OCI-LY1 (cell line): ENCODE measurements at regions not wholly inside any gene's neighbourhood (a gene's known extent, or its start where the extent isn't known, plus 50 kb on each side); places are given as distances from the start of the nearest gene placed in this dataset.

Experiments
- H2AFZ ChIP-seq: fragments of 200-600 bp; sonication (generic), shearing (Covaris generic); 2 replicates; pipeline ENCODE4 v1.6.0; 2014; ENCODE audit warnings: antibody characterized with exemption, mild to moderate bottlenecking, low read length
- H3F3A ChIP-seq: fragments of 200-600 bp; sonication (generic), shearing (Covaris generic); 2 replicates; pipeline ENCODE4 v1.6.0; 2014; ENCODE audit warnings: mild to moderate bottlenecking, antibody characterized with exemption, low read length, moderate library complexity; ENCODE audit not compliant: insufficient read depth
- H3K27ac ChIP-seq: fragments of 200-600 bp; sonication (generic); 2 replicates; pipeline ENCODE4 v1.5.1; 2014; ENCODE audit warnings: low read length, mixed run types, mild to moderate bottlenecking, low read depth; ENCODE audit not compliant: poor library complexity, severe bottlenecking
- H3K27me3 ChIP-seq: fragments of 200-600 bp; sonication (generic); 2 replicates; pipeline ENCODE4 v1.6.0; 2014; ENCODE audit warnings: antibody characterized with exemption, mild to moderate bottlenecking, low read length, moderate library complexity; ENCODE audit not compliant: insufficient read depth
- H3K36me3 ChIP-seq: fragments of 200-600 bp; sonication (generic); 2 replicates; pipeline ENCODE4 v1.6.1; 2014; ENCODE audit warnings: mild to moderate bottlenecking, antibody characterized with exemption, low read length, moderate library complexity, mixed read lengths; ENCODE audit not compliant: insufficient read depth
- H3K4me1 ChIP-seq: fragments of 200-600 bp; sonication (generic); 2 replicates; pipeline ENCODE4 v1.5.1; 2014; ENCODE audit warnings: mild to moderate bottlenecking, low read length, moderate library complexity; ENCODE audit not compliant: insufficient read depth, severe bottlenecking
- H3K4me2 ChIP-seq: fragments of 200-600 bp; sonication (generic), shearing (Covaris generic); 2 replicates; pipeline ENCODE4 v1.6.1; 2014; ENCODE audit warnings: low read length
- H3K4me3 ChIP-seq: fragments of 200-600 bp; sonication (generic); 2 replicates; pipeline ENCODE4 v1.5.1; 2014; ENCODE audit warnings: low read length, low read depth, mild to moderate bottlenecking, mixed read lengths; ENCODE audit not compliant: poor library complexity, severe bottlenecking
- H3K79me2 ChIP-seq: fragments of 200-600 bp; shearing (Covaris generic); 2 replicates; pipeline ENCODE4 v1.6.1; 2016; ENCODE audit warnings: mixed run types, low read length, mixed read lengths; ENCODE audit not compliant: insufficient read depth
- H3K9ac ChIP-seq: fragments of 200-600 bp; sonication (generic), shearing (Covaris generic); 2 replicates; pipeline ENCODE4 v1.6.1; 2014; ENCODE audit warnings: mild to moderate bottlenecking, low read length, mixed read lengths
- H3K9me2 ChIP-seq: fragments of 200-600 bp; sonication (generic), shearing (Covaris generic); 2 replicates; pipeline ENCODE4 v1.6.1; 2014; ENCODE audit warnings: low read depth, mild to moderate bottlenecking, low read length, mixed read lengths
- H3K9me3 ChIP-seq: fragments of 200-600 bp; shearing (Covaris generic); 2 replicates; pipeline ENCODE4 v1.6.1; 2014; ENCODE audit warnings: low read length, mixed read lengths
- H4K20me1 ChIP-seq: fragments of 200-600 bp; sonication (generic), shearing (Covaris generic); 2 replicates; pipeline ENCODE4 v1.6.0; 2016; ENCODE audit warnings: mild to moderate bottlenecking, low read length; ENCODE audit not compliant: insufficient read depth
- EZH2 ChIP-seq: fragments of 200-600 bp; sonication (generic), shearing (Covaris generic); IDR thresholded peaks from 2 replicates; pipeline ENCODE4 v1.8.0; 2017; ENCODE audit warnings: borderline replicate concordance, mixed run types, mild to moderate bottlenecking, antibody characterized with exemption, low read length, moderate library complexity, mixed read lengths
- TF ChIP-seq, protein P1 (sequence below): fragments of 200-600 bp; sonication (generic), shearing (Covaris generic); IDR thresholded peaks from 2 replicates; pipeline ENCODE4 v1.5.1; 2017; ENCODE audit warnings: mild to moderate bottlenecking, antibody characterized with exemption, low read length, moderate library complexity, mixed read lengths

DNA sequence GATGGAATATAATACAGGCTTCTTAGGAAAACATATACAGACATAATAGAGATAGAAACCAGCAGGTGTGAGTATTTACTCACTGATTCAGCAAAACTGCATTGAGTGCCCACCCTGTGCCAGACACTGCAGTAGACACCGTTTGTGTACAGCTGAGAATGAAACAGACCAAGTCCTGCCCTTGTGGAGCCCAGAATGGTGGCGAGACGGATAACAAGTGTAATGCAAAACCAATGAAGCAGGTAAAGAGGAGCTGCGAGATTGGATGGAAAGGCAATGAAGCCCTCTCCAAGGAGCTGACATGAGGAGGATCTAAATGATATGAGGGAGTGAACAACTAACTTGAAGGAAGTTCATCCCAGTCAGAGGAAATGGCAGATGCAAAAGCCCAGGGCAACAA lies 256.4 kb downstream of the MEX3B start:
- no peaks in the 10 kb centered on the region for H3K79me2 ChIP-seq

GRCh38 chr15:81786776-81787175 lies 259.0 kb downstream of the MEX3B start:
- no peaks in the 10 kb centered on the region for H3F3A ChIP-seq
- no peaks in the 10 kb centered on the region for H3K36me3 ChIP-seq
- no peak overlapping the region for H3K27ac ChIP-seq
- no peaks in the 10 kb centered on the region for H3K9me3 ChIP-seq
- no peak overlapping the region for H3K4me3 ChIP-seq
- no peak for TF ChIP-seq EZH2
- TF ChIP-seq, protein P1, sequence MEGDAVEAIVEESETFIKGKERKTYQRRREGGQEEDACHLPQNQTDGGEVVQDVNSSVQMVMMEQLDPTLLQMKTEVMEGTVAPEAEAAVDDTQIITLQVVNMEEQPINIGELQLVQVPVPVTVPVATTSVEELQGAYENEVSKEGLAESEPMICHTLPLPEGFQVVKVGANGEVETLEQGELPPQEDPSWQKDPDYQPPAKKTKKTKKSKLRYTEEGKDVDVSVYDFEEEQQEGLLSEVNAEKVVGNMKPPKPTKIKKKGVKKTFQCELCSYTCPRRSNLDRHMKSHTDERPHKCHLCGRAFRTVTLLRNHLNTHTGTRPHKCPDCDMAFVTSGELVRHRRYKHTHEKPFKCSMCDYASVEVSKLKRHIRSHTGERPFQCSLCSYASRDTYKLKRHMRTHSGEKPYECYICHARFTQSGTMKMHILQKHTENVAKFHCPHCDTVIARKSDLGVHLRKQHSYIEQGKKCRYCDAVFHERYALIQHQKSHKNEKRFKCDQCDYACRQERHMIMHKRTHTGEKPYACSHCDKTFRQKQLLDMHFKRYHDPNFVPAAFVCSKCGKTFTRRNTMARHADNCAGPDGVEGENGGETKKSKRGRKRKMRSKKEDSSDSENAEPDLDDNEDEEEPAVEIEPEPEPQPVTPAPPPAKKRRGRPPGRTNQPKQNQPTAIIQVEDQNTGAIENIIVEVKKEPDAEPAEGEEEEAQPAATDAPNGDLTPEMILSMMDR, result no peak
- no peaks in the 10 kb centered on the region for H4K20me1 ChIP-seq
- H3K79me2 ChIP-seq, result no peaks in the 10 kb centered on the region
- H3K4me1 ChIP-seq, result no peaks in the 10 kb centered on the region
- H3K27me3 ChIP-seq, result no peaks in the 10 kb centered on the region
- H3K4me2 ChIP-seq, result no peak overlapping the region
- no peak overlapping the region for H2AFZ ChIP-seq
- no peaks in the 10 kb centered on the region for H3K9me2 ChIP-seq
- H3K9ac ChIP-seq, result no peak overlapping the region

More for the DNA sequence above, 256.4 kb downstream of the MEX3B start:
- TF ChIP-seq, protein P1, result no peak
- no peak for TF ChIP-seq EZH2
- H4K20me1 ChIP-seq, result no peaks in the 10 kb centered on the region
- no peak overlapping the region for H3K4me3 ChIP-seq
- no peaks in the 10 kb centered on the region for H3K9me3 ChIP-seq
- no peak overlapping the region for H3K27ac ChIP-seq
- no peak overlapping the region for H2AFZ ChIP-seq
- no peaks in the 10 kb centered on the region for H3K4me1 ChIP-seq
- H3K4me2 ChIP-seq, result no peak overlapping the region
- H3K27me3 ChIP-seq, result no peaks in the 10 kb centered on the region
- H3K9me2 ChIP-seq, result no peaks in the 10 kb centered on the region
- H3F3A ChIP-seq, result no peaks in the 10 kb centered on the region
- H3K9ac ChIP-seq, result no peak overlapping the region
- no peaks in the 10 kb centered on the region for H3K36me3 ChIP-seq

DNA sequence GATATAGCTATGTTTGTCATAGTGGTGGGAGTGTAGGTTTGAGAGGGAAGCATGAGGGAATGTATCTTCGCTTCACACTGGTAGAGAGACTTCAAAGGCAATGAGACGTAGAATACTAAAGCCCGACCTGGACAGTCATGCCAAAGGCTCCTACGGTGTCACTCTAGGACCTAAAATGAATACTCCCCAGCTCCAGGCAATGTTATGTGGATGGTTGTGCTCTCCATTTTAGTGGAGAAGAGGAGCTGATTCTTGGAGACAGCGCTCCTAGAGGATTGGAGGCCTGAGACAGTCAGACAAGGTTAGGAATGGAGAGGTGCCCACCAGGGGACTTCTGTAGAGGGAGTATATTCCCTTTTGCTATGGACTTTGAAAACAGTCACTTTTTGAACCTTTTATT lies 260.1 kb downstream of the MEX3B start:
- no peak for TF ChIP-seq EZH2
- Histone ChIP-seq H3K27me3 (no peaks in the 10 kb centered on the region), H3K27ac (no peak overlapping the region), H3F3A (no peaks in the 10 kb centered on the region), H4K20me1 (no peaks in the 10 kb centered on the region), H3K4me2 (no peak overlapping the region), H3K9me3 (no peaks in the 10 kb centered on the region), H3K9me2 (no peaks in the 10 kb centered on the region), H2AFZ (no peak overlapping the region), H3K36me3 (no peaks in the 10 kb centered on the region), H3K79me2 (no peaks in the 10 kb centered on the region), H3K4me1 (no peaks in the 10 kb centered on the region), H3K9ac (no peak overlapping the region), H3K4me3 (no peak overlapping the region)

DNA sequence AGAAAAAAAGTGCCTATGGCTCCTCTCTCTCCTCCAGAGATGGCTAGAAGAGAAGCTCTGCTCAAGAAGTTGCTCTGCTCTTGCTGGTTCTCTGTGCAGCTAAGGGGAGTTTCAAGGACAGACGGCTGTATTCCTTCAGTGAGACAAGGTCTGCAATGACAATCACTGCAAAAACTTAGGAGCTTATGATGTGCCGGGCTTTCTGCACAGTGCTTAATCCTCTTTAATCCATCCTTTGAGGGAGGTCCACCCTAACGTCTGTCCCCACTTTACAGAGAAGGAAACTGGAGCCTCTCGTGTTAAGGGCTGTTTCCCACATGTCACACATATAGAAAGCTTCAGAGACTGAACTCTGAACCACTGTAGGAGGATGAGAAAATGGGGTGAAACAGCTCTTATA lies 260.6 kb downstream of the MEX3B start:
- H3K4me1 ChIP-seq, result no peaks in the 10 kb centered on the region
- no peak overlapping the region for H3K4me2 ChIP-seq
- H4K20me1 ChIP-seq, result no peaks in the 10 kb centered on the region
- no peaks in the 10 kb centered on the region for H3K36me3 ChIP-seq
- H2AFZ ChIP-seq, result no peak overlapping the region
- TF ChIP-seq, protein P1, result no peak
- no peak for TF ChIP-seq EZH2
- no peaks in the 10 kb centered on the region for H3F3A ChIP-seq
- H3K79me2 ChIP-seq, result no peaks in the 10 kb centered on the region
- H3K27ac ChIP-seq, result no peak overlapping the region
- H3K27me3 ChIP-seq, result no peaks in the 10 kb centered on the region
- no peak overlapping the region for H3K4me3 ChIP-seq
- H3K9ac ChIP-seq, result no peak overlapping the region
- no peaks in the 10 kb centered on the region for H3K9me3 ChIP-seq
- H3K9me2 ChIP-seq, result no peaks in the 10 kb centered on the region
